Fibroblast of skin of back (primary cell): ENCODE measurements at regions not wholly inside any gene's neighbourhood (a gene's known extent, or its start where the extent isn't known, plus 50 kb on each side); places are given as distances from the start of the nearest gene placed in this dataset.

Experiments
- DNase-seq: peaks from one replicate; pipeline ENCODE4 v3.0.0-alpha.2; 2013

GRCh38 chr11:62073061-62073460 is 50.8 kb upstream of the INCENP start:
- DNase-seq: no peak

- DNase-seq: no peak
Measured at GRCh38 chr11:62071408-62071807, 52.4 kb upstream of the INCENP start.

GRCh38 chr11:62069986-62070919 is 53.6 kb upstream of the INCENP start:
- DNase-seq: no peak

- DNase-seq: no peak
Measured at GRCh38 chr11:62069374-62069773, 54.4 kb upstream of the INCENP start.

- DNase-seq: no peak
Measured at GRCh38 chr11:62068730-62069129, 55.1 kb upstream of the INCENP start.

GRCh38 chr11:62067741-62068140 is 56.1 kb upstream of the INCENP start:
- no peak for DNase-seq

- DNase-seq: no peak
Measured at GRCh38 chr11:62064221-62064620, 59.6 kb upstream of the INCENP start.

- DNase-seq: no peak
Measured at GRCh38 chr11:62062223-62062861, 61.5 kb upstream of the INCENP start.

- DNase-seq: no peak
Measured at GRCh38 chr11:62061356-62062222, 62.2 kb upstream of the INCENP start.

- DNase-seq: no peak
Measured at GRCh38 chr11:62057069-62057468, 66.7 kb upstream of the INCENP start.

GRCh38 chr11:62055970-62056369 is 67.8 kb upstream of the INCENP start:
- no peak for DNase-seq

- DNase-seq: peak; percentile 16
Measured at GRCh38 chr11:62054484-62055121, 69.2 kb upstream of the INCENP start.

GRCh38 chr11:62054081-62054480 is 69.7 kb upstream of the INCENP start:
- DNase-seq: no peak

- no peak for DNase-seq
Measured at GRCh38 chr11:62050716-62051115, 73.1 kb upstream of the INCENP start.

GRCh38 chr11:62048100-62048499 is 75.7 kb upstream of the INCENP start:
- DNase-seq: peak; percentile 56

- DNase-seq: no peak
Measured at GRCh38 chr11:62046568-62047100, 77.2 kb upstream of the INCENP start.

GRCh38 chr11:62044639-62045121 is 77.2 kb upstream of the FTH1 start:
- DNase-seq: no peak

- no peak for DNase-seq
Measured at GRCh38 chr11:62035293-62035692, 67.9 kb upstream of the FTH1 start.

- no peak for DNase-seq
Measured at GRCh38 chr11:62034036-62034338, 66.6 kb upstream of the FTH1 start.

- DNase-seq: no peak
Measured at GRCh38 chr11:62033191-62034035, 66.0 kb upstream of the FTH1 start.

- no peak for DNase-seq
Measured at GRCh38 chr11:62030071-62030684, 62.7 kb upstream of the FTH1 start.
